Medulla oblongata (tissue), 1 donor: ENCODE measurements at regions not wholly inside any gene's neighbourhood (a gene's known extent, or its start where the extent isn't known, plus 50 kb on each side); places are given as distances from the start of the nearest gene placed in this dataset.
"Not testable (repeated sequence)": the region's sequence is repeated elsewhere in the genome, so short reads cannot be mapped to it uniquely, and the experiment has no call there.

Experiments
- DNase-seq: peaks from one replicate; pipeline ENCODE4 v3.0.0-alpha.2; 2015; ENCODE audit errors: extremely low spot score

- no peak for DNase-seq
These were observed 232.5 kb downstream of the RAB11FIP4 start for GRCh38 chr17:31623990-31624389.

- no peak for DNase-seq
These were observed 231.0 kb downstream of the RAB11FIP4 start for GRCh38 chr17:31622500-31622899.

DNA sequence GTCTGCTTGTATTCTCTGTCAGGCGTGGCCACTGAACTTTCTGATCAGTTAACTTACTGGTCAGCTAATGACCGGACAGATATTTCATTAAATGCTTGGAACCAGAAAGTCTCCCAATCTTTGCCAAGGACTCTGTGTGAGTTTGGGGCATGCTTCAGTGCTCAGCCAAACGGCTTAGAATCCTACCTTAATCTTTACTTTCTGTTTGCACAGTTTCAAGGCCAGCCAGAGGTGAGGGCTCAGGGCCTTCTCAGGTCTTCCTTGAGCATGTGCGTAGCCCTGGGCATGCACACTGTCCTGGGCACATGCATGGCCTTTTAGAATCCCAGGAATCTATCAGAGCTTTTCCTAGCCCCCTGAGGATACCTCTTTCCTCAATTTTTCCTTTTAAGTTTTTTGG lies 230.1 kb downstream of the RAB11FIP4 start:
- no peak for DNase-seq

- not testable (repeated sequence) for DNase-seq
These were observed 219.6 kb downstream of the RAB11FIP4 start for GRCh38 chr17:31611053-31611452.

GRCh38 chr17:31609996-31610910 lies 218.8 kb downstream of the RAB11FIP4 start:
- no peak for DNase-seq

- DNase-seq, result no peak
These were observed 217.9 kb downstream of the RAB11FIP4 start for GRCh38 chr17:31609331-31609730.

DNA sequence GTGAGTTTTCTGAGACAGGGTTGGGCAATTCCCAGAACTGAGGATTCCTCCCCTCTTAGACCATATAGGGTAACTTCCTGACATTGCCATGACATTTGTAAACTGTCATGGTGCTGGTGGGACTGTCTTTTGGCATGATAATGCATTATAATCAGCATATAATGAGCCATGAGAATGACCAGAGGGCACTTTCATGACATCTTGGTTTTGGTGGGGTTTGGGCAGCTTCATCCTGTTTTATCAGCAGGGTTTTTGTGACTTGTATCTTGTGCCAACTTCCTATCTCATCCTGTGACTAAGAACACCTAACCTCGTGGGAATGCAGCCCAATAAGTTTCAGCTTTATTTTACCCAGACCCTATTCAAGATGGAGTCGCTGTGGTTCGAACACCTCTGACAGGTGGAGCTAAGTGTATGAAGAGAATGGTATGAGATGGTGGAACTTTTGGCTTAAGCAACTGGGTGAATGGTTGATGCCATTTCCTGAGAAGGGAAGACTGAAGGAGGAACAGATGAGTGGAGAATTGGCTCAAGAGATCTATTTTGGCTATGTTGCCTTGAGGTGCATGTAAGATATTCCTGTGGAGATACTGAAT lies 217.3 kb downstream of the RAB11FIP4 start:
- DNase-seq, result no peak

DNA sequence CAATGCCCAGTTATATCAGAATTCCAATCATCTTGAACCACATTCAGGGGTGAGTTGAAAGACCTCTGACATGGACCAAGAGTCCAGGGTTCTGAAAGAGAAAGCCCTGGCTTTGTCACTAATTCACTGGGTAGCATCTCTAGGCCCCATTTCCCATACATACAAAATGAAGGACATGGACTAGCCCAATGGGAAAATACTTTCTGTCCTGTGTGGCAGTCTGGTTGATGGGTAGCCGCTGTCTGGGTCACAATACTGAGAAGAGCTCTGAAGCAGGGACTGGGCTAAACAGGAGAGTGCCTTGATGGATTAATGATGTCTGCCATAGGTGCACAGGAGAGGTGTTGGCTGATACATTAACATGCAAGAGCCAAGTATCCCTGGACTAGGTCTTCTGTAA lies 214.3 kb downstream of the RAB11FIP4 start:
- DNase-seq, result no peak

- no peak for DNase-seq
These were observed 213.5 kb downstream of the RAB11FIP4 start for GRCh38 chr17:31604936-31605335.

DNA sequence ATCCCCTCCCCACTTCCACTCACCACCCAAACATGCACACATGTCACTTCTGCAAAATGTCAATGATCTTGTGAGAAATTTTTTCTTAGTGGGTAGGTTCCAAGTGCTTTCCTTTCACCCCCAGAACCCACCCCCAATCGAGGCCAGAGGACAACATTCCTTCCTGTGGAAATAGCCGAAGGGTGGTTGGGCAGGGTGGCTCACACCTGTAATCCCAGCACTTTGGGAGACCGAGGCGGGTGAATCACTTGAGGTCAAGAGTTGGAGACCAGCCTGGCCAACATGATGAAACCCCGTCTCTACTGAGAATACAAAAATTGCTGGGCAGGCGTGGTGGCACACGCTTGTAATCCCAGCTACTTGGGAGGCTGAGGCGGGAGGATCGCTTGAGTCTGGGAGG lies 208.7 kb downstream of the RAB11FIP4 start:
- not testable (repeated sequence) for DNase-seq

DNA sequence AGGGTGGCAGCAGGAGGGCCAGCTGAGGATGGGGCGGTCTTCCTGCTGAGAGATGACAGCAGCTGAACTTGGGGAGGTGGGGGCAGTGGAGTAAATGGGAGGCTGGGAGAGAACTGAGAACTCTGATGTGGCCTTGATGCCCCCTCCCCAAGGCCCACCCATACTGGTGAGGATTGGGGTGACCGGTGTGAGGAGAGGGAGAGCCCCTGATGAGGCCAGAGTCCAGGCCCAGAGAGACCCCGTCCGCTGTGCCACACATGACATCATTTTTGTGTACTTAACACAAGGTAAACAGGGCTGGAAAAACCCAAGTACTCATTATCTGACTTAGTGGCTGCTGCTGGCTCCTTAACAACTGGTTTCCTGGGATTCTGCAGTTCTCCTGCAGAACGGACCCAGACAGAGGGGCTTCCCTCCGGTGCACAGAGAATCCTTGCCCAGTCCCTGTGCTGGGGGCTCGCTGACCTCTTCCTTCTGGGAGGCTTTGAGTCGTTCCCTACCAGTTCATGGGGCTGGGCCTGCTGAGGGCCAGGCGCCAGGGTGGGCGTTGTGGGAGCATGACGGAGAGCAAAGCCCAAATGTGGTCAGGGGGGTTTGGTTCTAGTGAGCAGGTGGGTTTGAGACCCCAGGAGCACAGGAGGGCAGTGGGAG lies 207.6 kb downstream of the RAB11FIP4 start:
- DNase-seq, result no peak

DNA sequence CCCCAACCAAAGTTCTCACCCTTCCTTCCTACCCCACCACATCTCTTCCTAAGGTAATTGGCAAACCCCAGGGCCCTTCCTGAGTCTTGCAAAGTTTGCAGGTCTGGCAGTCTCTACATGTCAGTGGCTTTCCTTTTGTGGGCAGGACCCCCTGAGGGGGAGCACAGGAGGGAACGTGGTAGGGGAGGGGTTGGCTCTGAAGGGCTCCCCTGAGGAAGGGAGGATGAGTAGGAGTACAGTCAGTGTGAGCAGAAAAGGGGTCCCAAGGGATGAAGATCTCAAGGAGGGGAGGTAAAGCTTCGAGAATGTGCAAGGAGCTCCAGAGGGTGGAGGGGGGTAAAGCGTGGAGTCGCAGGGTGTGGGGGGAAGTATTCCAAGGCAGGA lies 206.9 kb downstream of the RAB11FIP4 start:
- no peak for DNase-seq

DNA sequence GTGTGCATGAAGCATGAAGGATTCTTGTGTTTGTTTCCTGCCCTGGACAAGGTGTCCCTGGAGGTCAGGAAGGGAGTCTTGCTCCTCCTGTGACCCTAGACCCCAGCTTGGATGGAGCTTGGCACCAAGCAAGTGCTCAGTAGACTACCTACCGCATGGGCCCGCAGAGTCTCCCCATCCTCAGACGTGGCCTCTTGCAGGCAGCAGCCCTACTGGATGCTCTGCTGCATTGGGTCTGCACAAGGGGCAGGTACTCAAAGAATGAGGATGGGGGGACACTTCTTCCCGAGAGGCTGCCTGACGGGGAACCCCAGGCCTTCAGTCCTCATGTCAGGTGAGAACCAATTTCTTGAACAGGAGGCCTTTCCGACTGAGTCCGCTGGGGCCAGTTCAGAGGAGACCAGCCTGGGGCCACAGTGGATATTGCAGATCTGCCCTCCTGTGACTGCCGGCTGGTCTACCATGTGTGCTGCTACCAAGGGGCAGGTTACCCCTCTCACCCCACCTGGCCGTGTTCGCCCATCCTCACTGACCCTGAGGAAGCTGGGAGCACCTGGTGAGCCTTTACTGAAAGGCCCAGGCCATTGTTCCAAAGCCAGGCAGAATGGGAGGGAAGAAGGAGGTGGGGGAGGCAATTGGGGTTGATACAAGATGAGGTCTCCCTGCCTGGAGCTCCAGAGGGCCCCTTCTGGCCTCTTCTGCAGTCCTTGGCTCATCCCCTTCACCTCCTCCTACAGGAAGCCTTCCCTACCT lies 206.3 kb downstream of the RAB11FIP4 start:
- no peak for DNase-seq

DNA sequence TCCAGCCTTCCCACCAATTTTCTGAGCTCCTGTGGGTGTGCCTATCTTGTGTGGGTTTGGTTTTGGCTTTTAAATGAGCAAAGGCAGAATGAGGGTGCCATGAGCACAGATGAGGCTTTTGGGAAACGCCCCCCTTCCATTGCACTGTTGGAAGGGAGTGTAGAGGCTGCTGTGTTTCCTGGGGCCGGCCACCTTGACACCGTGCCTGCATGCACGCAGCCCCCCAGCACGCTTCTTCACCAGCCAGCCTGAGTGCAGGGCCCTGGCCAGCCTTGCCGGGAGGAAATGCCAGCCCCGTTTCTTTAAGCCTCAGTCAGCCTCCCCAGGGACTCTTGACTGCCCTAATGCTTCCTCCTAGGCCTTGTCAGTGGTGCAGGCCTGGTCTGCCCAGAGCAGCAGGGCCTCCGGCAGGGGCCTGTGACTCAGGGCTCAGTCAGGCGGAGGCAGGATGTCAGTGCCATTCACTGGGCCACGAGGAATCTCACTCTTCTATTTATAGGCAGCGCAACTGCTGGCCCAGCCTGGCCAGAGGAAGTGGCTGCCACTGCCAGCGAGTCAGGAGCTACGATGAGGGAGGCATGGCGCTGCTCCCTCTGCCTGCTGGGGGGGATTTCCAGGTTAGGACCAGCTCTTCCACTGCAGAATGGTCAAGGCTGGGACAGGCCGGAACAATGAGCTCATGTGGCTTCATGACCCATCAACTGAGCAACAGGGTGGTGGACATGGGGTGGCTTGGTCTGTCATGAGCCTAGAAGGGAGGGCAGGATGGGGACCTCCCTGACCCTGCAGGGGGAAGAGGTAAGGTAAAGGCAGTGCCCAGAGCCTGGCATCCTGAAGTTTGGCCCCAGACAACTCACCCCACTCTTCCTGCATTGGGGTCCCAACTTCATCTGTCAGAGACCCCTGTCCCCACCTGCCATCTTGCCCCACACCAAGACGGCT lies 205.2 kb downstream of the RAB11FIP4 start:
- DNase-seq, result peak; percentile 87

GRCh38 chr17:31595666-31596381 lies 204.3 kb downstream of the RAB11FIP4 start:
- DNase-seq, result no peak

GRCh38 chr17:31595076-31595475 lies 203.6 kb downstream of the RAB11FIP4 start:
- DNase-seq, result no peak

GRCh38 chr17:31594416-31594815 lies 202.9 kb downstream of the RAB11FIP4 start:
- DNase-seq, result no peak

DNA sequence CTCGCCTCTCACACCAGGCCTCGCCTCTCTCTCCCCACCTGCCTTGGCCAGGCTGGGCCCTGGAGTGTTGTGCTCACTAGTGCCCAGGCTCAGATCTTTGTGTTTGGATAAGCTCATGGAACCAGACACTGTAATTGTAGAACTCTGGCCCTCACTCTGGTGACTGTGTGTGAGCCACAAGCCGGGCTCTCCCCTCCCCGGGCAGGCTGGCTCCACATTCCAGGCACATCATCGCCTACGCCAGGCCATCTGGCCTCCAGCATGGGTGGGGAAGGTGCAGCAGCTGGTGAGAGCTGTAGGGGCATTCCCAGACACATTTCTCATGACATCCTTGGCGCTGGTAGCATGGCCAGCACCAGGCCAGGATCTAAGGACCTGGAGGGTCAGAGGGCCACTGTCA lies 202.3 kb downstream of the RAB11FIP4 start:
- DNase-seq, result no peak

- no peak for DNase-seq
These were observed 200.4 kb downstream of the RAB11FIP4 start for GRCh38 chr17:31591924-31592323.

GRCh38 chr17:31588512-31588911 lies 197.0 kb downstream of the RAB11FIP4 start:
- DNase-seq, result no peak
